Gastroesophageal sphincter (tissue), 3 donors: ENCODE measurements at regions not wholly inside any gene's neighbourhood (a gene's known extent, or its start where the extent isn't known, plus 50 kb on each side); places are given as distances from the start of the nearest gene placed in this dataset.

Source experiments
- POLR2AphosphoS5 ChIP-seq: sonication (generic); formaldehyde crosslinking; IDR thresholded peaks from one replicate; pipeline ENCODE4 v1.6.1; 2017; ENCODE audit warnings: antibody characterized with exemption
- TF ChIP-seq, protein P1 (sequence below), 4 experiments: fragments of 200-600 bp in 2 of 4; fragments of 450-650 bp in 2 of 4; sonication (generic) in 1 of 4; IDR thresholded peaks; one replicate each; pipeline ENCODE4 v1.5.1; 2017 to 2019; ENCODE audit warnings: antibody characterized with exemption in 4 of 4, mild to moderate bottlenecking in 2 of 4, moderate library complexity in 2 of 4

GRCh38 chr14:48874711-48875110, 711.5 kb downstream of the RPS29 start:
- TF ChIP-seq, protein P1, sequence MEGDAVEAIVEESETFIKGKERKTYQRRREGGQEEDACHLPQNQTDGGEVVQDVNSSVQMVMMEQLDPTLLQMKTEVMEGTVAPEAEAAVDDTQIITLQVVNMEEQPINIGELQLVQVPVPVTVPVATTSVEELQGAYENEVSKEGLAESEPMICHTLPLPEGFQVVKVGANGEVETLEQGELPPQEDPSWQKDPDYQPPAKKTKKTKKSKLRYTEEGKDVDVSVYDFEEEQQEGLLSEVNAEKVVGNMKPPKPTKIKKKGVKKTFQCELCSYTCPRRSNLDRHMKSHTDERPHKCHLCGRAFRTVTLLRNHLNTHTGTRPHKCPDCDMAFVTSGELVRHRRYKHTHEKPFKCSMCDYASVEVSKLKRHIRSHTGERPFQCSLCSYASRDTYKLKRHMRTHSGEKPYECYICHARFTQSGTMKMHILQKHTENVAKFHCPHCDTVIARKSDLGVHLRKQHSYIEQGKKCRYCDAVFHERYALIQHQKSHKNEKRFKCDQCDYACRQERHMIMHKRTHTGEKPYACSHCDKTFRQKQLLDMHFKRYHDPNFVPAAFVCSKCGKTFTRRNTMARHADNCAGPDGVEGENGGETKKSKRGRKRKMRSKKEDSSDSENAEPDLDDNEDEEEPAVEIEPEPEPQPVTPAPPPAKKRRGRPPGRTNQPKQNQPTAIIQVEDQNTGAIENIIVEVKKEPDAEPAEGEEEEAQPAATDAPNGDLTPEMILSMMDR (IDR thresholded peaks at IDR 0.05) = no peak
- no peak for TF ChIP-seq POLR2AphosphoS5
